ENCODE measurements at regions not wholly inside any gene's neighbourhood (a gene's known extent, or its start where the extent isn't known, plus 50 kb on each side); places are given as distances from the start of the nearest gene placed in this dataset.

- no peak for TF ChIP-seq CTCF (IDR thresholded peaks at IDR 0.05)
- TF ChIP-seq POLR2A (IDR thresholded peaks at IDR 0.05): no peak
Measured at GRCh38 chr2:6181926-6182325, 489.7 kb downstream of the SOX11 start.

All from Peyer's patch (tissue), 4 donors.